Kidney (tissue), 13 donors: ENCODE measurements at regions not wholly inside any gene's neighbourhood (a gene's known extent, or its start where the extent isn't known, plus 50 kb on each side); places are given as distances from the start of the nearest gene placed in this dataset.

Experiments
- DNase-seq, 5 donors: peaks; one replicate each; pipeline ENCODE4 v3.0.0-alpha.2; 2013 to 2020
- FAIRE-seq: peaks from 2 replicates; lab custom pipeline; 2012; peaks lifted over from hg19 to GRCh38; lab: Jason Lieb, UNC
- H3K27ac ChIP-seq, 2 donors: one replicate each; pipeline ENCODE4 v1.7.0; 2013; ENCODE audit warnings: low read depth in 2 of 2, low read length in 2 of 2, inconsistent platforms in 1 of 2
- H3K27me3 ChIP-seq: one replicate; pipeline ENCODE4 v1.7.1; 2013; ENCODE audit warnings: low read length, inconsistent platforms; ENCODE audit not compliant: control insufficient read depth, insufficient read depth
- H3K36me3 ChIP-seq, 3 donors: one replicate each; pipeline versions ENCODE4 v1.7.0 to v1.7.1; 2013; ENCODE audit warnings: low read length in 3 of 3, control low read depth in 1 of 3, inconsistent platforms in 1 of 3; ENCODE audit not compliant: insufficient read depth in 3 of 3, control insufficient read depth in 2 of 3
- H3K4me1 ChIP-seq, 3 donors: one replicate each; pipeline versions ENCODE4 v1.7.0 to v1.7.1; 2013; ENCODE audit warnings: low read length in 3 of 3, inconsistent platforms in 1 of 3, low read depth in 1 of 3; ENCODE audit not compliant: control insufficient read depth in 2 of 3, insufficient read depth in 2 of 3
- H3K4me3 ChIP-seq, 3 donors: one replicate each; pipeline versions ENCODE4 v1.7.0 to v1.8.1; 2013; ENCODE audit warnings: low read length in 3 of 3, control low read depth in 1 of 3, inconsistent platforms in 1 of 3
- H3K9ac ChIP-seq, 3 donors: one replicate each; pipeline versions ENCODE4 v1.7.0 to v1.7.1; 2013; ENCODE audit warnings: low read length in 3 of 3, control low read depth in 1 of 3, inconsistent platforms in 1 of 3
- H3K9me3 ChIP-seq, 3 donors: one replicate each; pipeline versions ENCODE4 v1.7.0 to v1.7.1; 2013; ENCODE audit warnings: low read length in 3 of 3, control low read depth in 1 of 3, inconsistent platforms in 1 of 3; ENCODE audit not compliant: control insufficient read depth in 2 of 3, insufficient read depth in 1 of 3
- intact Hi-C: fragments of 100-400 bp; cut with DNase I; formaldehyde crosslinking; loops from one replicate; pipeline ENCODE4 v1.11.1; 2022
- TF ChIP-seq, protein P1 (sequence below): IDR thresholded peaks from 3 replicates; pipeline ENCODE4 v1.5.1; 2012; ENCODE audit warnings: mild to moderate bottlenecking, moderate library complexity, borderline replicate concordance; ENCODE audit not compliant: insufficient read depth; ENCODE audit errors: extremely low read depth
- donor health status: control.
- donor health status: control.
- donor health status: control.
- donor health status: control.
- donor health status: control.
- donor health status: DM: yes; HTN: yes; CAD: no.
- donor health status: Normal renal cell carcinoma (clear cell type).

DNA sequence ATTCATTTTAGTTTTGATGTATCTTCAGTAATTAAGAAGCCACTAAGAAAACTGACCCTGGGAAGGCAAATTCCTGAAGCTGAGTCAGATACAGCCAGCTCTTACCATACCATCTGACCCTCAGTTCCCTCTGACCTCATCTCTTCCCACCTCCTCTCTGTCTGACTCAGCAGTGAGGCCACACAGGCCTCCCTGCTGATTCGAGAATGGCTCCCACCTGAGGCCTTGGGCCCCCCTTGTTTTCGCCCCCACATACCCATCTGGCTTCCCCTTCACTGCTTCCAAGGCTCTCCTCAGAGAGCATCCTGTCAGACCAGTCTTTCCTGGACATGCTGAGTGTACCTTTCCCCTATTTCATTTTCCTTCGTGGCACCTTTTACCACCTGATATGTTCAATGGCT is 71.0 kb upstream of the CYP1B1 start:
- H3K9ac ChIP-seq = no peak overlapping the region
- H3K27me3 ChIP-seq = no peaks in the 10 kb centered on the region
- peaks cover 0 to 4% (median 0%) of the 10 kb centered on the region in 3 donors for H3K9me3 ChIP-seq
- peak overlapping the region; percentile 68 to 88 for H3K27ac ChIP-seq
- TF ChIP-seq, protein P1, sequence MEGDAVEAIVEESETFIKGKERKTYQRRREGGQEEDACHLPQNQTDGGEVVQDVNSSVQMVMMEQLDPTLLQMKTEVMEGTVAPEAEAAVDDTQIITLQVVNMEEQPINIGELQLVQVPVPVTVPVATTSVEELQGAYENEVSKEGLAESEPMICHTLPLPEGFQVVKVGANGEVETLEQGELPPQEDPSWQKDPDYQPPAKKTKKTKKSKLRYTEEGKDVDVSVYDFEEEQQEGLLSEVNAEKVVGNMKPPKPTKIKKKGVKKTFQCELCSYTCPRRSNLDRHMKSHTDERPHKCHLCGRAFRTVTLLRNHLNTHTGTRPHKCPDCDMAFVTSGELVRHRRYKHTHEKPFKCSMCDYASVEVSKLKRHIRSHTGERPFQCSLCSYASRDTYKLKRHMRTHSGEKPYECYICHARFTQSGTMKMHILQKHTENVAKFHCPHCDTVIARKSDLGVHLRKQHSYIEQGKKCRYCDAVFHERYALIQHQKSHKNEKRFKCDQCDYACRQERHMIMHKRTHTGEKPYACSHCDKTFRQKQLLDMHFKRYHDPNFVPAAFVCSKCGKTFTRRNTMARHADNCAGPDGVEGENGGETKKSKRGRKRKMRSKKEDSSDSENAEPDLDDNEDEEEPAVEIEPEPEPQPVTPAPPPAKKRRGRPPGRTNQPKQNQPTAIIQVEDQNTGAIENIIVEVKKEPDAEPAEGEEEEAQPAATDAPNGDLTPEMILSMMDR = no peak
- H3K36me3 ChIP-seq = no peaks in the 10 kb centered on the region
- peaks cover 0 to 7% (median 7%) of the 10 kb centered on the region in 3 donors for H3K4me1 ChIP-seq
- FAIRE-seq = no peak
- peak in 2 of 5 donors; percentile 59 to 73 for DNase-seq
- intact Hi-C loops = no loop called here
- H3K4me3 ChIP-seq = no peak overlapping the region

DNA sequence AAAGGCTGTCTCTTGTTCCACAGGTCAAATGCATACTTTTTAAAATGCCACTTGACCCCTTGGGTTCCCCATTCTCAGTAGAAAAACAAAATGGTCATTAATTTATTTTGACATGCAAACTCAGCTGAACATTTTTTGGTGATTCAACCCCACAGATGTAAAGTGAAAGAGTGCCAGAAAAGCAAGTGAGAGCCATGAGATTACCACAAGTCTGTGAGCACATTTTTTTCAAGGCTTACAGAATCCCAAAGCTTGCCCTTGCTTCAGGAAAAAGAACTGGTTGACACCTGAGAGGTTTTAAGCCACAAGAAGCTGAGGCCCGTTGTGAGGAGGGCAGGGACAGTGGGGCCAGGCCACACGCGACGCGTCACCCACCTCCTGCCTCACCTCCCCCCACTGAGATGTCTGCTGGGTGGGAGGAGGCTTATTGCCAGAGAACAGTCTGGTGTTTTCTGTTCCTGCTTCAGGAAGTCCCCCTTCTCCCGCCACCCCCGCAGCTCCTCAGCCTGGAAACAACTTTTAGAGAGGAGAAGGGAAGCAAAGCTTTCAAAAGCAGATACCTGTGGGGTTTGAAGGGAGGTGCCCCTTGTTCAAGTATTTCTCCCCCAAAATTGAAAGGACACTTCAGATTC is 70.4 kb upstream of the CYP1B1 start:
- H3K4me1 ChIP-seq = peaks cover 0 to 7% (median 7%) of the 10 kb centered on the region in 3 donors
- peaks cover 0 to 4% (median 0%) of the 10 kb centered on the region in 3 donors for H3K9me3 ChIP-seq
- peak overlapping the region; percentile 68 to 88 for H3K27ac ChIP-seq
- H3K9ac ChIP-seq = no peak overlapping the region
- DNase-seq = peak; percentile 61 to 88 (median 70)
- no peaks in the 10 kb centered on the region for H3K27me3 ChIP-seq
- intact Hi-C loops = no loop called here
- TF ChIP-seq, protein P1 = no peak
- FAIRE-seq = no peak
- no peak overlapping the region for H3K4me3 ChIP-seq
- no peaks in the 10 kb centered on the region for H3K36me3 ChIP-seq

DNA sequence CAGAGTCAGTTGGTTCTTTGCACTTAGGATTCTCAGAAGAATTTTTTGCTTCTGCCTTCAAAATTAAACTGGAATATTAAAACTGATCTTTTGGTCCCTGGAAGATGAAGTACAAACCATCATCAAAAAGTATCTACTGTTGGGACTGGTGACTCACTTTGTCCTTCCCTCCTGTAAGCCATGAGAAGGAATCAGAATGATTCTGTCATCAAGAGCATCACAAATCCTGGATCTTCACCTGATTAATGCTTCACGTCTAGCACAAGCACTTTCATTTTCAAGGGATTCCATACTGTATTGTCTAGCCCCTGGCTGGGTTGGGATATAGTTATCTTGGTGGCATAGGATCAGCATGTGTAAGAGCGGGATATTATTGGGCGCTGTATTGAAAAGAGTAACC is 69.3 kb upstream of the CYP1B1 start:
- Histone ChIP-seq H3K4me3 (no peak overlapping the region), H3K27ac (no peak overlapping the region), H3K27me3 (no peaks in the 10 kb centered on the region), H3K4me1 (peaks cover 0 to 7% (median 7%) of the 10 kb centered on the region in 3 donors), H3K9me3 (peaks cover 0 to 4% (median 0%) of the 10 kb centered on the region in 3 donors), H3K9ac (no peak overlapping the region), H3K36me3 (no peaks in the 10 kb centered on the region)
- TF ChIP-seq, protein P1 = no peak
- intact Hi-C loops = no loop called here
- FAIRE-seq (no peak), DNase-seq (no peak)
